Neural progenitor cell (in vitro differentiated cells): ENCODE measurements at regions not wholly inside any gene's neighbourhood (a gene's known extent, or its start where the extent isn't known, plus 50 kb on each side); places are given as distances from the start of the nearest gene placed in this dataset.

ENCODE experiments used
- DNase-seq: peaks from one replicate; pipeline ENCODE4 v3.0.0-alpha.2; 2016; ENCODE audit warnings: low spot score
- H2AFZ ChIP-seq: fragments of 200-600 bp; sonication (generic); replicated peaks from 2 replicates; pipeline ENCODE4 v1.6.1; 2016; ENCODE audit warnings: antibody characterized with exemption
- H3F3A ChIP-seq: fragments of 200-600 bp; sonication (generic); 2 replicates; pipeline ENCODE4 v1.6.1; 2016; ENCODE audit warnings: antibody characterized with exemption, low read depth
- H3K27ac ChIP-seq: fragments of 200-600 bp; sonication (generic); 2 replicates; pipeline ENCODE4 v1.5.1; 2016; ENCODE audit warnings: mild to moderate bottlenecking
- H3K27me3 ChIP-seq: fragments of 200-600 bp; sonication (generic); 2 replicates; pipeline ENCODE4 v1.6.1; 2016; ENCODE audit warnings: mild to moderate bottlenecking, moderate library complexity
- H3K36me3 ChIP-seq: fragments of 200-600 bp; sonication (generic); 2 replicates; pipeline ENCODE4 v1.5.1; 2016
- H3K4me1 ChIP-seq: fragments of 200-600 bp; sonication (generic); 2 replicates; pipeline ENCODE4 v1.6.1; 2016; ENCODE audit warnings: mixed run types
- H3K4me2 ChIP-seq: fragments of 200-600 bp; sonication (generic); 2 replicates; pipeline ENCODE4 v1.6.1; 2016
- H3K4me3 ChIP-seq: fragments of 200-600 bp; sonication (generic); 2 replicates; pipeline ENCODE4 v1.5.1; 2016
- H3K79me2 ChIP-seq: fragments of 200-600 bp; sonication (generic); 2 replicates; pipeline ENCODE4 v1.6.1; 2016; ENCODE audit warnings: low read depth
- H3K9ac ChIP-seq: fragments of 200-600 bp; sonication (generic); 2 replicates; pipeline ENCODE4 v1.6.1; 2016
- H3K9me3 ChIP-seq: fragments of 200-600 bp; sonication (generic); 2 replicates; pipeline ENCODE4 v1.5.1; 2016; ENCODE audit warnings: low read depth
- H4K20me1 ChIP-seq: fragments of 200-600 bp; sonication (generic); 2 replicates; pipeline ENCODE4 v1.6.1; 2016; ENCODE audit warnings: low read depth
- H3K27ac Mint-ChIP-seq: 3 replicates; pipeline ENCODE4 v1.8.0; 2021; ENCODE audit warnings: mixed read lengths
- H3K27me3 Mint-ChIP-seq: 2 replicates; pipeline ENCODE4 v1.8.0; 2022; ENCODE audit warnings: low read depth, mild to moderate bottlenecking, inconsistent platforms, moderate library complexity, mixed read lengths; ENCODE audit not compliant: insufficient read depth
- H3K36me3 Mint-ChIP-seq: 3 replicates; pipeline ENCODE4 v1.8.0; 2021; ENCODE audit warnings: mixed read lengths
- H3K4me1 Mint-ChIP-seq: 3 replicates; pipeline ENCODE4 v1.8.0; 2021; ENCODE audit warnings: mixed read lengths
- H3K4me3 Mint-ChIP-seq: 3 replicates; pipeline ENCODE4 v1.8.0; 2021; ENCODE audit warnings: mild to moderate bottlenecking, moderate library complexity, mixed read lengths
- H3K9me3 Mint-ChIP-seq: 3 replicates; pipeline ENCODE4 v1.8.0; 2020; ENCODE audit warnings: mixed read lengths
- EZH2 ChIP-seq: fragments of 200-600 bp; sonication (generic); IDR thresholded peaks from 2 replicates; pipeline ENCODE4 v1.6.1; 2017; ENCODE audit warnings: antibody characterized with exemption, mild to moderate bottlenecking, moderate library complexity
- EZH2phosphoT487 ChIP-seq: fragments of 200-600 bp; sonication (generic); IDR thresholded peaks from 2 replicates; pipeline ENCODE4 v1.6.1; 2017; ENCODE audit warnings: antibody characterized with exemption
- TF ChIP-seq, protein P1 (sequence below): fragments of 200-600 bp; sonication (generic); IDR thresholded peaks from 2 replicates; pipeline ENCODE4 v1.5.1; 2017; ENCODE audit warnings: antibody characterized with exemption, mild to moderate bottlenecking

DNA sequence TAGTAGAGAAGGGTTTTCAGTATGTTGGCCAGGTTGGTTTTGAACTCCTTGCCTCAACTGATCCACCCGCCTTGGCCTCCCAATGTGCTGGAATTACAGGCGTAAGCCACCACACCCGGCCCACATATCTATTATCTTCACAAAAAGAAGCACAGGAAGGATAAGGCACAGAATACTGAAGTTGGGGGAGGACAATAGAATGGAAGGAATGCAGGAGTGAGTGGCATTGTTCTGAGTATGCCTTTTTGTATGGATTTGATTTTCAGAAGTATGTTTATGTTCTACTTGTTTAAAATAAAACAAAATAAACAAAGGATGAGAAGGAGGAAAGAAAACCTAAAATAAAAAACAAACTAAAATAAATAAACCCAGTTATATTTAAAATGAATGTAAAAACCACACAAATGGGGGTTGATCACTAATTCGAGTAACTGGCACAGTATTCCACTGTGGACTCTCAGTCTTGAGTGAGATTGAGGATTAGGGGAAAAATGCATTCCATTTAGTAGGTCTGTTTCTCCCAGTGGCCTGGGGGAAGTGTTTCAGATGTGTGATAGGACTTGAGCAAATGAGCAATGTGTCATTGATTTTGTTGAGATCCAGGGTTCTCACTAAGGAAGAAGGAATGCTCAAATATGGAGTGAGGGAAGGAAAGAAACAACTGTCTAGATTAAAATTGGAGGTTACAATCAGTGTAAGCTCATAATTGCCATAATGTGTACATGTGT is 109.0 kb upstream of the C1QTNF7 start:
- Histone ChIP-seq H3K4me3 (no peak overlapping the region), H3K9me3 (no peaks in the 10 kb centered on the region), H3F3A (no peaks in the 10 kb centered on the region), H3K9ac (no peak overlapping the region), H3K79me2 (no peaks in the 10 kb centered on the region), H4K20me1 (no peaks in the 10 kb centered on the region), H3K4me1 (peaks cover 5% of the 10 kb centered on the region), H3K27ac (no peak overlapping the region), H2AFZ (no peak overlapping the region), H3K27me3 (no peaks in the 10 kb centered on the region), H3K4me2 (no peak overlapping the region), H3K36me3 (no peaks in the 10 kb centered on the region)
- TF ChIP-seq EZH2phosphoT487 = no peak
- TF ChIP-seq EZH2 = no peak
- TF ChIP-seq, protein P1, sequence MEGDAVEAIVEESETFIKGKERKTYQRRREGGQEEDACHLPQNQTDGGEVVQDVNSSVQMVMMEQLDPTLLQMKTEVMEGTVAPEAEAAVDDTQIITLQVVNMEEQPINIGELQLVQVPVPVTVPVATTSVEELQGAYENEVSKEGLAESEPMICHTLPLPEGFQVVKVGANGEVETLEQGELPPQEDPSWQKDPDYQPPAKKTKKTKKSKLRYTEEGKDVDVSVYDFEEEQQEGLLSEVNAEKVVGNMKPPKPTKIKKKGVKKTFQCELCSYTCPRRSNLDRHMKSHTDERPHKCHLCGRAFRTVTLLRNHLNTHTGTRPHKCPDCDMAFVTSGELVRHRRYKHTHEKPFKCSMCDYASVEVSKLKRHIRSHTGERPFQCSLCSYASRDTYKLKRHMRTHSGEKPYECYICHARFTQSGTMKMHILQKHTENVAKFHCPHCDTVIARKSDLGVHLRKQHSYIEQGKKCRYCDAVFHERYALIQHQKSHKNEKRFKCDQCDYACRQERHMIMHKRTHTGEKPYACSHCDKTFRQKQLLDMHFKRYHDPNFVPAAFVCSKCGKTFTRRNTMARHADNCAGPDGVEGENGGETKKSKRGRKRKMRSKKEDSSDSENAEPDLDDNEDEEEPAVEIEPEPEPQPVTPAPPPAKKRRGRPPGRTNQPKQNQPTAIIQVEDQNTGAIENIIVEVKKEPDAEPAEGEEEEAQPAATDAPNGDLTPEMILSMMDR = no peak
- H3K4me3 Mint-ChIP-seq = no peak overlapping the region
- no peaks in the 10 kb centered on the region for H3K9me3 Mint-ChIP-seq
- peaks cover 2% of the 10 kb centered on the region for H3K27me3 Mint-ChIP-seq
- no peaks in the 10 kb centered on the region for H3K36me3 Mint-ChIP-seq
- peaks cover 6% of the 10 kb centered on the region for H3K4me1 Mint-ChIP-seq
- no peak overlapping the region for H3K27ac Mint-ChIP-seq
- no peak for DNase-seq

DNA sequence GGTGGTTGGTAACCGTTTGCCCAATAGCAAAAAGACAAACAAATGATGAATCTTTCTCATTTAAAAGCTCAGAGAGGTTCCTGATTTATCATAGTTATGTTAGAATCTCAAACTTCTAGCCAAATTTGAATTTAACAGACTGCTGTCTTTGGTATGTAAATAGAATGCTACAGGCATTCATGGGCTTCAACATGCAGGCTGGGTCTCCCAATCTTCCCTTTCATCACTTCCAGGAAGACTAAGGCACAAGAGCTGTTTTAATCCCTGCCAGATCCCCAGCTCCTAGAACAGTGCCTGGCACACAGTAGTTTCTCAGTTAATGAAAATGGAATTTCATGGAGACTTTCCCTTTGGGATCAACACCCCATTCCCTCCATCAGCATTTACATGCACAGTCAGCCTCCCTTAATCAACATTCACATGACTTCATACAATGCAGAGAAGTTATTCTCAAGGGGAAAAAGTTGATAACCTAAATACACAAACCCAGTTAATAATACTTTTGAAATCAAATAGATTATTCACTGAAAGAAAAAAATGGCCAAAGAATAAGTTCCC is 107.6 kb upstream of the C1QTNF7 start:
- H3K4me3 Mint-ChIP-seq = no peak overlapping the region
- TF ChIP-seq EZH2phosphoT487 = no peak
- TF ChIP-seq, protein P1 = no peak
- TF ChIP-seq EZH2 = no peak
- Histone ChIP-seq H3K4me1 (peaks cover 5% of the 10 kb centered on the region), H3K36me3 (no peaks in the 10 kb centered on the region), H3K9me3 (no peaks in the 10 kb centered on the region), H4K20me1 (no peaks in the 10 kb centered on the region), H3K9ac (no peak overlapping the region), H3K4me2 (no peak overlapping the region), H3K27ac (no peak overlapping the region), H3K27me3 (no peaks in the 10 kb centered on the region), H3F3A (no peaks in the 10 kb centered on the region), H3K4me3 (no peak overlapping the region), H2AFZ (no peak overlapping the region), H3K79me2 (no peaks in the 10 kb centered on the region)
- no peak for DNase-seq
- peaks cover 2% of the 10 kb centered on the region for H3K27me3 Mint-ChIP-seq
- peaks cover 6% of the 10 kb centered on the region for H3K4me1 Mint-ChIP-seq
- no peak overlapping the region for H3K27ac Mint-ChIP-seq
- no peaks in the 10 kb centered on the region for H3K9me3 Mint-ChIP-seq
- H3K36me3 Mint-ChIP-seq = no peaks in the 10 kb centered on the region

DNA sequence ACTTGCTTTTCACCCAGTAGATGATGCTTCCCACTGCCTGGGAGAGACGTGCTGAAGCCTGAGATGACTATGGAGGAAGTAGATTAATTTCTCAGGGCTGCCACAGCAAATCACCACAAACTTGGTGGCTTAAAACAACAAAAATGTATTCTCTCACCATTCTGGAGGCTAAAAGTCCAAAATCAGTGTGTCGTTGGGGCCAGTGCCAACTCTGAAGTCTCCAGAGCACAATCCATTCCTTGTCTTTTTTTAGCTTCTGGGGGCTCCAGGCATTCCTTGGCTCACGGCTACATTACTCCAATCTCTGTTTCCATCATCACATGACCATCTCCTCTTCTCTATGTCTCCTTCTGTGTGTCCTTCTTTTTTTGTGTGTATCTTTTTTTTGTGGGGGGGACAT is 105.8 kb upstream of the C1QTNF7 start:
- no peaks in the 10 kb centered on the region for H3K27me3 ChIP-seq
- H2AFZ ChIP-seq = no peak overlapping the region
- no peak overlapping the region for H3K9ac ChIP-seq
- H3K36me3 Mint-ChIP-seq = no peaks in the 10 kb centered on the region
- H3K79me2 ChIP-seq = no peaks in the 10 kb centered on the region
- H4K20me1 ChIP-seq = no peaks in the 10 kb centered on the region
- no peaks in the 10 kb centered on the region for H3K9me3 Mint-ChIP-seq
- no peak for TF ChIP-seq EZH2
- TF ChIP-seq, protein P1 = no peak
- no peak for TF ChIP-seq EZH2phosphoT487
- no peaks in the 10 kb centered on the region for H3F3A ChIP-seq
- no peak overlapping the region for H3K4me3 Mint-ChIP-seq
- H3K27me3 Mint-ChIP-seq = peaks cover 2% of the 10 kb centered on the region
- no peak overlapping the region for H3K4me3 ChIP-seq
- no peaks in the 10 kb centered on the region for H3K4me1 Mint-ChIP-seq
- no peaks in the 10 kb centered on the region for H3K9me3 ChIP-seq
- no peak for DNase-seq
- no peaks in the 10 kb centered on the region for H3K4me1 ChIP-seq
- no peak overlapping the region for H3K4me2 ChIP-seq
- no peak overlapping the region for H3K27ac ChIP-seq
- no peak overlapping the region for H3K27ac Mint-ChIP-seq
- no peaks in the 10 kb centered on the region for H3K36me3 ChIP-seq
